ENCODE measurements at regions not wholly inside any gene's neighbourhood (a gene's known extent, or its start where the extent isn't known, plus 50 kb on each side); places are given as distances from the start of the nearest gene placed in this dataset.

- TF ChIP-seq, protein P1, sequence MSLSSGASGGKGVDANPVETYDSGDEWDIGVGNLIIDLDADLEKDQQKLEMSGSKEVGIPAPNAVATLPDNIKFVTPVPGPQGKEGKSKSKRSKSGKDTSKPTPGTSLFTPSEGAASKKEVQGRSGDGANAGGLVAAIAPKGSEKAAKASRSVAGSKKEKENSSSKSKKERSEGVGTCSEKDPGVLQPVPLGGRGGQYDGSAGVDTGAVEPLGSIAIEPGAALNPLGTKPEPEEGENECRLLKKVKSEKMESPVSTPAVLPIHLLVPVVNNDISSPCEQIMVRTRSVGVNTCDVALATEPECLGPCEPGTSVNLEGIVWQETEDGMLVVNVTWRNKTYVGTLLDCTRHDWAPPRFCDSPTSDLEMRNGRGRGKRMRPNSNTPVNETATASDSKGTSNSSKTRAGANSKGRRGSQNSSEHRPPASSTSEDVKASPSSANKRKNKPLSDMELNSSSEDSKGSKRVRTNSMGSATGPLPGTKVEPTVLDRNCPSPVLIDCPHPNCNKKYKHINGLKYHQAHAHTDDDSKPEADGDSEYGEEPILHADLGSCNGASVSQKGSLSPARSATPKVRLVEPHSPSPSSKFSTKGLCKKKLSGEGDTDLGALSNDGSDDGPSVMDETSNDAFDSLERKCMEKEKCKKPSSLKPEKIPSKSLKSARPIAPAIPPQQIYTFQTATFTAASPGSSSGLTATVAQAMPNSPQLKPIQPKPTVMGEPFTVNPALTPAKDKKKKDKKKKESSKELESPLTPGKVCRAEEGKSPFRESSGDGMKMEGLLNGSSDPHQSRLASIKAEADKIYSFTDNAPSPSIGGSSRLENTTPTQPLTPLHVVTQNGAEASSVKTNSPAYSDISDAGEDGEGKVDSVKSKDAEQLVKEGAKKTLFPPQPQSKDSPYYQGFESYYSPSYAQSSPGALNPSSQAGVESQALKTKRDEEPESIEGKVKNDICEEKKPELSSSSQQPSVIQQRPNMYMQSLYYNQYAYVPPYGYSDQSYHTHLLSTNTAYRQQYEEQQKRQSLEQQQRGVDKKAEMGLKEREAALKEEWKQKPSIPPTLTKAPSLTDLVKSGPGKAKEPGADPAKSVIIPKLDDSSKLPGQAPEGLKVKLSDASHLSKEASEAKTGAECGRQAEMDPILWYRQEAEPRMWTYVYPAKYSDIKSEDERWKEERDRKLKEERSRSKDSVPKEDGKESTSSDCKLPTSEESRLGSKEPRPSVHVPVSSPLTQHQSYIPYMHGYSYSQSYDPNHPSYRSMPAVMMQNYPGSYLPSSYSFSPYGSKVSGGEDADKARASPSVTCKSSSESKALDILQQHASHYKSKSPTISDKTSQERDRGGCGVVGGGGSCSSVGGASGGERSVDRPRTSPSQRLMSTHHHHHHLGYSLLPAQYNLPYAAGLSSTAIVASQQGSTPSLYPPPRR (CRISPR knock-in tag; IDR thresholded peaks at IDR 0.05; ENCODE audit: borderline replicate concordance): no peak
- TF ChIP-seq HDAC8 (tag; IDR thresholded peaks at IDR 0.05) (no peak), KDM1A (IDR thresholded peaks at IDR 0.05) (no peak)
These were observed 736.3 kb upstream of the ARRDC4 start (continued) for GRCh38 chr15:97224191-97224641.

- POLR2A ChIA-PET: no interaction called here
- no peak overlapping the region for H3K9ac ChIP-seq (ENCODE audit: insufficient read depth in 1 of 2, low read depth in 2 of 2, low read length in 2 of 2)
- CTCF ChIA-PET (ENCODE audit: low intra/inter-chr PET ratio): no interaction called here
- H3K4me3 ChIP-seq: no peak overlapping the region
- no peaks in the 10 kb centered on the region for H3K79me2 ChIP-seq (ENCODE audit: control insufficient read depth, insufficient read depth, low read length)
- H3K4me2 ChIP-seq (ENCODE audit: insufficient read depth, low read length): no peak overlapping the region
- H3K27me3 ChIP-seq (ENCODE audit: control insufficient read depth in 2 of 2, insufficient read depth in 2 of 2, low read length in 2 of 2): no peaks in the 10 kb centered on the region
- in situ Hi-C loops (cut with MboI) (loop anchor here (10.0 to 25.0 kb wide), 3 partner anchors 898 to 1970 kb away; partner anchors contain the start of gene NR2F2), intact Hi-C loops (cut with micrococcal nuclease) (loop anchor here (5.0 to 10.0 kb wide), 4 partner anchors 740 to 1973 kb away; no protein-coding TSS in a partner anchor)
- no peak overlapping the region for H3K27ac ChIP-seq (ENCODE audit: extremely low read depth, low read depth, low read length)
- H4K20me1 ChIP-seq (replicated peaks; ENCODE audit: control insufficient read depth, insufficient read depth, low read length): no peaks in the 10 kb centered on the region
- no TSS peak for BruUV-seq (replicated peaks)
- no peaks in the 10 kb centered on the region for H3K9me1 ChIP-seq (ENCODE audit: control insufficient read depth, insufficient read depth, low read length)
- no peak overlapping the region for H2AFZ ChIP-seq (ENCODE audit: low read depth, low read length)
- FAIRE-seq (peak; percentile 86), ATAC-seq (peak; percentile 86), DNase-seq (ENCODE audit: extremely low read depth in 1 of 4, low spot score in 3 of 4) (peak; percentile 48 to 57 (median 51))
- no peaks in the 10 kb centered on the region for H3K9me3 ChIP-seq (replicated peaks; ENCODE audit: control insufficient read depth, insufficient read depth, low read depth, low read length)
- H3K36me3 ChIP-seq (ENCODE audit: control insufficient read depth, insufficient read depth, low read length): no peaks in the 10 kb centered on the region
- WGBS (ENCODE audit: insufficient coverage, low coverage, missing lambda C conversion rate): 11% methylated on average over 9 of the region's 9 CpGs
- H3K4me1 ChIP-seq (replicated peaks in 1 of 2; ENCODE audit: control insufficient read depth in 2 of 2, insufficient read depth in 2 of 2, low read length in 2 of 2): no peaks in the 10 kb centered on the region; a peak in 1 of 5 replicates
- TF ChIP-seq ZNF134 (CRISPR knock-in tag; conservative IDR thresholded peaks at IDR 0.05): no peak
- TF ChIP-seq CTCF (IDR thresholded peaks at IDR 0.05 in 2 of 3, conservative IDR thresholded peaks at IDR 0.05 in 1 of 3; ENCODE audit: insufficient read depth in 2 of 3, low read depth in 1 of 3, low read length in 3 of 3): peak; percentile 65 to 76 (median 76)
- no peak for TF ChIP-seq IRF9 (tag; IDR thresholded peaks at IDR 0.05)
- TF ChIP-seq SIRT6 (IDR thresholded peaks at IDR 0.05; ENCODE audit: low read depth, low read length): no peak
- peak; percentile 81; the same call in 1 of the 2 replicates for TF ChIP-seq STAG1 (CRISPR knock-in tag; IDR thresholded peaks at IDR 0.05; ENCODE audit: borderline replicate concordance)
- peak; percentile 60 for TF ChIP-seq DEAF1 (CRISPR knock-in tag; IDR thresholded peaks at IDR 0.05)
These were observed 725.5 kb upstream of the ARRDC4 start for GRCh38 chr15:97234851-97235610.

Data from K562 (cell line).